HCT116 (cell line): ENCODE measurements at regions not wholly inside any gene's neighbourhood (a gene's known extent, or its start where the extent isn't known, plus 50 kb on each side); places are given as distances from the start of the nearest gene placed in this dataset.

ENCODE experiments used
- ATAC-seq: fragments of 200-7000 bp; cut with Tn5 transposase; 2 replicates; pipeline ENCODE4 v1.9.1; 2020; ENCODE audit warnings: mild to moderate bottlenecking, moderate library complexity
- BruUV-seq: library from RNA; stranded (reverse); fragments of 400-500 nt; replicated peaks from 2 replicates; lab custom pipeline; 2021; lab: Mats Ljungman, UMichigan
- CTCF ChIA-PET: fragments of 300-600 bp; sonication (Branson Sonifier 250); formaldehyde crosslinking; loops from one replicate; lab custom pipeline; 2021; ENCODE audit warnings: antibody characterized with exemption; lab: Charles Lee
- POLR2A ChIA-PET: fragments of 300-600, 350-600 bp; sonication (Branson Sonifier 250); formaldehyde crosslinking; loops from one replicate; lab custom pipeline; 2021; ENCODE audit warnings: antibody characterized with exemption; lab: Charles Lee
- RAD21 ChIA-PET, 2 experiments: fragments of 300-600 bp; sonication (Branson Sonifier 250); formaldehyde crosslinking; loops; one replicate each; lab custom pipeline; 2023; ENCODE audit warnings: low total read pairs in 2 of 2; ENCODE audit not compliant: uncharacterized antibody in 2 of 2, unreplicated experiment in 2 of 2, low non-redundant PET in 1 of 2; lab: Charles Lee
- DNase-seq: peaks from one replicate; pipeline ENCODE4 v3.0.0-alpha.2; 2010; ENCODE audit warnings: low read depth, low spot score
- H2AFZ ChIP-seq: fragments of 200-600 bp; shearing (Covaris generic), sonication (generic); 2 replicates; pipeline ENCODE4 v1.6.1; 2017; ENCODE audit warnings: low read depth, mixed run types, mixed read lengths, antibody characterized with exemption, low read length; ENCODE audit not compliant: poor library complexity, severe bottlenecking
- H3K27ac ChIP-seq: 2 replicates; pipeline ENCODE4 v1.5.1; 2012; ENCODE audit warnings: low read depth, low read length
- H3K27me3 ChIP-seq: fragments of 200-600 bp; sonication (generic); 2 replicates; pipeline ENCODE4 v1.6.1; 2016; ENCODE audit warnings: mixed run types, low read length, mixed read lengths; ENCODE audit not compliant: insufficient read depth
- H3K36me3 ChIP-seq, 2 experiments: fragments of 200-500 bp in 1 of 2; fragments of 200-600 bp in 1 of 2; sonication (Bioruptor generic) in 1 of 2; sonication (generic) in 1 of 2; 2 replicates each; pipeline versions ENCODE4 v1.5.1 to v1.6.1; 2014 to 2016; ENCODE audit warnings: low read length in 2 of 2, inconsistent platforms in 1 of 2, mixed read lengths in 1 of 2, mixed run types in 1 of 2; ENCODE audit not compliant: insufficient read depth in 2 of 2, control insufficient read depth in 1 of 2
- H3K4me1 ChIP-seq, 2 experiments: fragments of 200-600 bp in 1 of 2; sonication (generic) in 1 of 2; 2 replicates each; pipeline versions ENCODE4 v1.5.1 to v1.6.1; 2012 to 2017; ENCODE audit warnings: low read length in 2 of 2, inconsistent platforms in 1 of 2, mild to moderate bottlenecking in 1 of 2, mixed read lengths in 1 of 2, mixed run types in 1 of 2, moderate library complexity in 1 of 2; ENCODE audit not compliant: insufficient read depth in 2 of 2, control insufficient read depth in 1 of 2
- H3K4me2 ChIP-seq: fragments of 200-600 bp; sonication (generic); 2 replicates; pipeline ENCODE4 v1.6.1; 2017; ENCODE audit warnings: mixed run types, low read length, mixed read lengths
- H3K4me3 ChIP-seq, 2 experiments: fragments of 200-600 bp in 1 of 2; sonication (generic) in 1 of 2; replicated peaks in 1 of 2; 2 replicates each; pipeline ENCODE4 v1.5.1; 2011 to 2016; ENCODE audit warnings: low read length in 2 of 2, control low read depth in 1 of 2, low read depth in 1 of 2, mild to moderate bottlenecking in 1 of 2, mixed read lengths in 1 of 2, mixed run types in 1 of 2
- H3K79me2 ChIP-seq: fragments of 200-600 bp; sonication (generic); 2 replicates; pipeline ENCODE4 v1.6.1; 2017; ENCODE audit warnings: mild to moderate bottlenecking, mixed run types, low read length, moderate library complexity, mixed read lengths; ENCODE audit not compliant: insufficient read depth
- H3K9ac ChIP-seq: fragments of 200-600 bp; sonication (generic); 2 replicates; pipeline ENCODE4 v1.6.1; 2016; ENCODE audit warnings: low read length, mixed read lengths
- H3K9me2 ChIP-seq: fragments of 200-600 bp; sonication (generic), shearing (Covaris generic); 2 replicates; pipeline ENCODE4 v1.6.1; 2017; ENCODE audit warnings: mixed run types, mild to moderate bottlenecking, moderate library complexity; ENCODE audit not compliant: insufficient read depth
- H3K9me3 ChIP-seq, 2 experiments: fragments of 200-500 bp in 1 of 2; fragments of 200-600 bp in 1 of 2; sonication (Bioruptor generic) in 1 of 2; sonication (generic) in 1 of 2; 2 replicates each; pipeline ENCODE4 v1.6.1; 2014 to 2017; ENCODE audit warnings: low read length in 2 of 2, mixed read lengths in 2 of 2, inconsistent platforms in 1 of 2, low read depth in 1 of 2, mild to moderate bottlenecking in 1 of 2, mixed run types in 1 of 2, moderate library complexity in 1 of 2; ENCODE audit not compliant: control insufficient read depth in 1 of 2, insufficient read depth in 1 of 2
- H4K20me1 ChIP-seq: fragments of 200-600 bp; sonication (generic), shearing (Covaris generic); 2 replicates; pipeline ENCODE4 v1.6.1; 2017; ENCODE audit warnings: mixed run types, mild to moderate bottlenecking, moderate library complexity; ENCODE audit not compliant: insufficient read depth
- ATF3 ChIP-seq: IDR thresholded peaks from 2 replicates; pipeline ENCODE4 v1.6.1; 2012
- CEBPB ChIP-seq: IDR thresholded peaks from 2 replicates; pipeline ENCODE4 v1.6.1; 2012; ENCODE audit warnings: low read depth
- CTCF ChIP-seq, 3 experiments: fragments of 200-600 bp in 1 of 3; sonication (generic) in 1 of 3; IDR thresholded peaks in 2 of 3; conservative IDR thresholded peaks in 1 of 3; 2 replicates each; pipeline ENCODE4 v1.5.1; 2012 to 2017; ENCODE audit warnings: low read depth in 2 of 3, low read length in 2 of 3, antibody characterized with exemption in 1 of 3, borderline replicate concordance in 1 of 3, control low read depth in 1 of 3, mild to moderate bottlenecking in 1 of 3, mixed read lengths in 1 of 3, mixed run types in 1 of 3, moderate library complexity in 1 of 3; ENCODE audit not compliant: insufficient read depth in 1 of 3
- EZH2 ChIP-seq: fragments of 200-600 bp; sonication (generic); IDR thresholded peaks from 2 replicates; pipeline ENCODE4 v1.6.1; 2017; ENCODE audit warnings: antibody characterized with exemption, mixed run types
- FOSL1 ChIP-seq: IDR thresholded peaks from 2 replicates; pipeline ENCODE4 v1.6.1; 2012; ENCODE audit warnings: low read depth
- JUND ChIP-seq: IDR thresholded peaks from 2 replicates; pipeline ENCODE4 v1.6.1; 2012
- MAX ChIP-seq: IDR thresholded peaks from 2 replicates; pipeline ENCODE4 v1.6.1; 2012
- POLR2A ChIP-seq: IDR thresholded peaks from 2 replicates; pipeline ENCODE4 v1.7.0; 2011; ENCODE audit warnings: borderline replicate concordance; ENCODE audit not compliant: insufficient read depth, insufficient read length; ENCODE audit errors: extremely low read depth
- POLR2AphosphoS5 ChIP-seq: IDR thresholded peaks from 2 replicates; pipeline ENCODE4 v1.6.1; 2011; ENCODE audit warnings: mild to moderate bottlenecking, low read depth, low read length, moderate library complexity
- REST ChIP-seq: IDR thresholded peaks from 2 replicates; pipeline ENCODE4 v1.6.1; 2012; ENCODE audit warnings: low read depth
- SIN3A ChIP-seq: IDR thresholded peaks from 2 replicates; pipeline ENCODE4 v1.6.1; 2012; ENCODE audit warnings: low read depth
- SP1 ChIP-seq: IDR thresholded peaks from 2 replicates; pipeline ENCODE4 v1.6.1; 2012; ENCODE audit warnings: low read depth
- SRF ChIP-seq: IDR thresholded peaks from 2 replicates; pipeline ENCODE4 v1.6.1; 2012; ENCODE audit warnings: low read depth
- TCF7L2 ChIP-seq: IDR thresholded peaks from 2 replicates; pipeline ENCODE4 v1.7.0; 2011; ENCODE audit warnings: borderline replicate concordance, inconsistent platforms; ENCODE audit not compliant: insufficient read depth, insufficient read length; ENCODE audit errors: extremely low read depth
- YY1 ChIP-seq: IDR thresholded peaks from 2 replicates; pipeline ENCODE4 v1.6.1; 2011; ENCODE audit warnings: low read length, low read depth, moderate library complexity, mild to moderate bottlenecking; ENCODE audit not compliant: insufficient replicate concordance; ENCODE audit errors: extremely low read depth
- ZBTB33 ChIP-seq: IDR thresholded peaks from 2 replicates; pipeline ENCODE4 v1.6.1; 2011; ENCODE audit warnings: mild to moderate bottlenecking, low read length, moderate library complexity; ENCODE audit not compliant: insufficient replicate concordance; ENCODE audit errors: extremely low read depth
- ZFX ChIP-seq: fragments of 450-650 bp; IDR thresholded peaks from 2 replicates; pipeline ENCODE4 v1.6.1; 2017
- intact Hi-C: fragments of 100-400 bp; cut with micrococcal nuclease; formaldehyde crosslinking; loops from 2 replicates; pipeline ENCODE4 v1.10.0; 2022

- Histone ChIP-seq H3K4me3 (no peak overlapping the region), H3K4me1 (no peaks in the 10 kb centered on the region), H3K27ac (no peak overlapping the region), H2AFZ (no peak overlapping the region), H3K9ac (no peak overlapping the region), H3K79me2 (no peaks in the 10 kb centered on the region), H3K9me2 (no peaks in the 10 kb centered on the region), H3K27me3 (no peaks in the 10 kb centered on the region), H4K20me1 (no peaks in the 10 kb centered on the region), H3K36me3 (no peaks in the 10 kb centered on the region), H3K9me3 (peaks cover 6 to 9% of the 10 kb centered on the region in 2 experiments; a peak in 2 of 4 replicates), H3K4me2 (no peak overlapping the region)
- DNase-seq (no peak), ATAC-seq (no peak)
- ChIA-PET CTCF (no interaction called here), RAD21 (no interaction called here), POLR2A (no interaction called here)
- intact Hi-C loops = no loop called here
- no peak for TF ChIP-seq POLR2AphosphoS5
- no peak for TF ChIP-seq ZBTB33
- no peak for TF ChIP-seq CEBPB
- no peak for TF ChIP-seq YY1
- TF ChIP-seq CTCF (IDR thresholded peaks at IDR 0.05 in 2 of 3, conservative IDR thresholded peaks at IDR 0.05 in 1 of 3; ENCODE audit: borderline replicate concordance in 1 of 3, insufficient read depth in 1 of 3, low read depth in 2 of 3, low read length in 2 of 3) = no peak
- no peak for TF ChIP-seq ZFX
- TF ChIP-seq MAX = no peak
- no peak for TF ChIP-seq SP1
- TF ChIP-seq SIN3A = no peak
- no peak for TF ChIP-seq FOSL1
- TF ChIP-seq REST = no peak
- no peak for TF ChIP-seq POLR2A
- no peak for TF ChIP-seq JUND
- TF ChIP-seq SRF = no peak
- TF ChIP-seq EZH2 = no peak
- TF ChIP-seq ATF3 = no peak
- no peak for TF ChIP-seq TCF7L2
- BruUV-seq = no TSS peak
Measured at GRCh38 chr7:51930834-51931233, 614.2 kb upstream of the COBL start.
